SK-N-SH (cell line): ENCODE measurements at regions not wholly inside any gene's neighbourhood (a gene's known extent, or its start where the extent isn't known, plus 50 kb on each side); places are given as distances from the start of the nearest gene placed in this dataset.

Source experiments
- CTCF ChIA-PET: fragments of 300-600, 350-600 bp; formaldehyde crosslinking; extraction: SDS; loops from one replicate; lab custom pipeline; 2021; lab: Yijun Ruan, JAX
- POLR2A ChIA-PET: fragments of 350-600 bp; sonication (Branson Sonifier 250); formaldehyde crosslinking; extraction: SDS; loops from one replicate; lab custom pipeline; 2020; ENCODE audit warnings: antibody characterized with exemption, inconsistent platforms; lab: Yijun Ruan, JAX
- DNase-seq: peaks from one replicate; pipeline ENCODE4 v3.0.0; 2012
- H2AFZ ChIP-seq: fragments of 200-600 bp; sonication (generic); 2 replicates; pipeline ENCODE4 v1.8.1; 2016; ENCODE audit warnings: antibody characterized with exemption, mild to moderate bottlenecking, low read depth
- H3F3A ChIP-seq: fragments of 200-600 bp; sonication (generic); replicated peaks from 2 replicates; pipeline ENCODE3; 2016; ENCODE audit warnings: antibody characterized with exemption, mild to moderate bottlenecking; ENCODE audit not compliant: insufficient read depth
- H3K27ac ChIP-seq, 2 experiments: fragments of 200-500 bp in 1 of 2; fragments of 200-600 bp in 1 of 2; sonication (Bioruptor generic) in 1 of 2; sonication (generic), shearing (Covaris generic) in 1 of 2; 2 replicates each; pipeline versions ENCODE4 v1.5.1 to v1.6.1; 2014 to 2016; ENCODE audit warnings: low read depth in 2 of 2, inconsistent platforms in 1 of 2, low read length in 1 of 2, mild to moderate bottlenecking in 1 of 2, mixed read lengths in 1 of 2
- H3K27me3 ChIP-seq: fragments of 200-600 bp; sonication (generic), shearing (Covaris generic); 2 replicates; pipeline ENCODE4 v1.6.1; 2016; ENCODE audit warnings: mixed run types; ENCODE audit not compliant: insufficient read depth
- H3K36me3 ChIP-seq, 2 experiments: fragments of 200-500 bp in 1 of 2; fragments of 200-600 bp in 1 of 2; sonication (Bioruptor generic) in 1 of 2; sonication (generic) in 1 of 2; replicated peaks in 1 of 2; 2 replicates each; pipeline versions ENCODE3 to v1.5.1; 2014 to 2016; ENCODE audit warnings: low read length in 1 of 2, mild to moderate bottlenecking in 1 of 2; ENCODE audit not compliant: insufficient read depth in 2 of 2, control insufficient read depth in 1 of 2
- H3K4me1 ChIP-seq, 2 experiments: fragments of 200-500 bp in 1 of 2; fragments of 200-600 bp in 1 of 2; sonication (Bioruptor generic) in 1 of 2; sonication (generic), shearing (Covaris generic) in 1 of 2; 2 replicates each; pipeline versions ENCODE4 v1.5.1 to v1.6.1; 2014 to 2016; ENCODE audit warnings: low read depth in 1 of 2, low read length in 1 of 2, mixed run types in 1 of 2; ENCODE audit not compliant: insufficient read depth in 2 of 2, control insufficient read depth in 1 of 2
- H3K4me2 ChIP-seq: fragments of 200-600 bp; sonication (generic), shearing (Covaris generic); 2 replicates; pipeline ENCODE4 v1.6.1; 2017; ENCODE audit warnings: mixed run types
- H3K4me3 ChIP-seq, 2 experiments: fragments of 200-500 bp in 1 of 2; fragments of 200-600 bp in 1 of 2; sonication (Bioruptor generic) in 1 of 2; sonication (generic), shearing (Covaris generic) in 1 of 2; 2 replicates each; pipeline versions ENCODE4 v1.5.1 to v1.8.1; 2014 to 2016; ENCODE audit warnings: low read depth in 2 of 2, inconsistent platforms in 1 of 2, low read length in 1 of 2, mild to moderate bottlenecking in 1 of 2, mixed read lengths in 1 of 2, moderate library complexity in 1 of 2
- H3K79me2 ChIP-seq: fragments of 200-600 bp; sonication (generic); 2 replicates; pipeline ENCODE4 v1.8.1; 2017; ENCODE audit warnings: mild to moderate bottlenecking; ENCODE audit not compliant: insufficient read depth
- H3K9ac ChIP-seq: fragments of 200-600 bp; sonication (generic); 2 replicates; pipeline ENCODE4 v1.6.1; 2017; ENCODE audit warnings: mixed run types
- H3K9me2 ChIP-seq: fragments of 200-600 bp; sonication (generic); 2 replicates; pipeline ENCODE4 v1.6.1; 2017; ENCODE audit warnings: mixed run types
- H3K9me3 ChIP-seq: fragments of 200-600 bp; sonication (generic); 2 replicates; pipeline ENCODE4 v1.6.1; 2017; ENCODE audit warnings: mixed run types, mild to moderate bottlenecking, moderate library complexity
- H4K20me1 ChIP-seq: fragments of 200-600 bp; sonication (generic); 2 replicates; pipeline ENCODE4 v1.6.1; 2017; ENCODE audit warnings: mild to moderate bottlenecking, mixed run types; ENCODE audit not compliant: insufficient read depth
- CTCF ChIP-seq: fragments of 200-600 bp; sonication (generic); IDR thresholded peaks from 2 replicates; pipeline ENCODE4 v1.6.1; 2017; ENCODE audit warnings: antibody characterized with exemption, mild to moderate bottlenecking, moderate library complexity
- ELF1 ChIP-seq: IDR thresholded peaks from 2 replicates; pipeline ENCODE4 v1.4.0; 2012
- EP300 ChIP-seq, 2 experiments: IDR thresholded peaks; 2 replicates each; pipeline versions ENCODE4 v1.4.0 to v1.6.1; 2012; ENCODE audit warnings: borderline replicate concordance in 1 of 2, low read depth in 1 of 2, low read length in 1 of 2
- EZH2phosphoT487 ChIP-seq: fragments of 200-600 bp; sonication (generic); IDR thresholded peaks from 2 replicates; pipeline ENCODE4 v1.6.1; 2017; ENCODE audit warnings: low read depth, mixed run types, mild to moderate bottlenecking, antibody characterized with exemption, moderate library complexity, borderline replicate concordance
- FOXM1 ChIP-seq: IDR thresholded peaks from 2 replicates; pipeline ENCODE4 v1.4.0; 2012; ENCODE audit warnings: low read depth, mild to moderate bottlenecking
- GABPA ChIP-seq: IDR thresholded peaks from 2 replicates; pipeline ENCODE4 v1.4.0; 2012; ENCODE audit warnings: low read depth, mild to moderate bottlenecking
- IRF3 ChIP-seq: fragments of 150-350 bp; IDR thresholded peaks from 2 replicates; pipeline ENCODE4 v1.6.1; 2016; ENCODE audit warnings: mild to moderate bottlenecking, low read depth, low read length
- MAX ChIP-seq: IDR thresholded peaks from 2 replicates; pipeline ENCODE4 v1.4.0; 2012; ENCODE audit warnings: low read depth
- MEF2A ChIP-seq: IDR thresholded peaks from 2 replicates; pipeline ENCODE4 v1.4.0; 2012; ENCODE audit warnings: low read depth, borderline replicate concordance
- NFIC ChIP-seq: IDR thresholded peaks from 2 replicates; pipeline ENCODE4 v1.4.0; 2012; ENCODE audit warnings: borderline replicate concordance
- NRF1 ChIP-seq: IDR thresholded peaks from 2 replicates; pipeline ENCODE4 v1.6.1; 2012; ENCODE audit warnings: low read depth, mild to moderate bottlenecking, low read length
- PBX3 ChIP-seq: IDR thresholded peaks from 2 replicates; pipeline ENCODE4; 2012
- RAD21 ChIP-seq: IDR thresholded peaks from 2 replicates; pipeline ENCODE4 v1.6.1; 2012; ENCODE audit warnings: mild to moderate bottlenecking, low read length
- RXRA ChIP-seq: IDR thresholded peaks from 2 replicates; pipeline ENCODE4 v1.4.0; 2012; ENCODE audit warnings: low read depth, mild to moderate bottlenecking, borderline replicate concordance
- SMC3 ChIP-seq: IDR thresholded peaks from 2 replicates; pipeline ENCODE4 v1.6.1; 2012; ENCODE audit warnings: low read depth, low read length, improper control_type of control experiment
- TAF1 ChIP-seq: IDR thresholded peaks from 2 replicates; pipeline ENCODE4 v1.6.1; 2012; ENCODE audit warnings: low read depth, mild to moderate bottlenecking, low read length, moderate library complexity, borderline replicate concordance
- USF1 ChIP-seq: IDR thresholded peaks from 2 replicates; pipeline ENCODE4 v1.4.0; 2012; ENCODE audit warnings: low read depth, borderline replicate concordance
- USF2 ChIP-seq: fragments of 150-350 bp; IDR thresholded peaks from 2 replicates; pipeline ENCODE4 v1.6.1; 2017; ENCODE audit warnings: antibody characterized with exemption, low read length, low read depth, borderline replicate concordance
- YY1 ChIP-seq: IDR thresholded peaks from 2 replicates; pipeline ENCODE4 v1.4.0; 2012; ENCODE audit warnings: low read depth, mild to moderate bottlenecking
- WGBS: methylation state at CpG from one replicate; pipeline ENCODE4 v1.1.6; 2017; ENCODE audit warnings: low lambda C conversion rate; 5-methylcytosine and 5-hydroxymethylcytosine counted together

- Histone ChIP-seq H3K9me2 (no peaks in the 10 kb centered on the region), H3K36me3 (no peaks in the 10 kb centered on the region), H3K4me2 (no peak overlapping the region), H3K27me3 (no peaks in the 10 kb centered on the region), H3F3A (no peaks in the 10 kb centered on the region), H2AFZ (no peak overlapping the region), H3K79me2 (no peaks in the 10 kb centered on the region), H3K9me3 (0 out of 2 replicates have a peak, but pooled peaks cover 3% of the 10 kb centered on the region), H4K20me1 (no peaks in the 10 kb centered on the region), H3K9ac (no peak overlapping the region), H3K27ac (no peak overlapping the region), H3K4me1 (no peaks in the 10 kb centered on the region), H3K4me3 (no peak overlapping the region)
- POLR2A ChIA-PET: no interaction called here
- no peak for DNase-seq
- TF ChIP-seq NFIC: no peak
- no peak for TF ChIP-seq NRF1
- no peak for TF ChIP-seq RXRA
- no peak for TF ChIP-seq SMC3
- no peak for TF ChIP-seq MAX
- no peak for TF ChIP-seq EZH2phosphoT487
- no peak for TF ChIP-seq FOXM1
- no peak for TF ChIP-seq USF2
- TF ChIP-seq USF1: no peak
- TF ChIP-seq RAD21: no peak
- no peak for TF ChIP-seq GABPA
- no peak for TF ChIP-seq TAF1
- no peak for TF ChIP-seq MEF2A
- no peak for TF ChIP-seq ELF1
- TF ChIP-seq YY1: no peak
- TF ChIP-seq EP300 (IDR thresholded peaks at IDR 0.05; ENCODE audit: borderline replicate concordance in 1 of 2, low read depth in 1 of 2, low read length in 1 of 2): no peak
- no peak for TF ChIP-seq IRF3
- no peak for TF ChIP-seq CTCF
- no peak for TF ChIP-seq PBX3
- WGBS: 32% methylated on average over 2 of the region's 2 CpGs
- CTCF ChIA-PET: interaction anchor here (0.9 kb wide), 1 partner anchor 48 kb away, joined by 4 read pairs; no protein-coding TSS in a partner anchor
These were observed 1159.0 kb downstream of the TYW1 start for GRCh38 chr7:68155676-68156075.
